BLaER1 (cell line): ENCODE measurements at regions not wholly inside any gene's neighbourhood (a gene's known extent, or its start where the extent isn't known, plus 50 kb on each side); places are given as distances from the start of the nearest gene placed in this dataset.

Experiments used
- H3K27ac ChIP-seq: shearing (Covaris generic); formaldehyde crosslinking; 2 replicates; pipeline ENCODE4 v1.8.1; 2022
- H3K27me3 ChIP-seq: shearing (Covaris generic); formaldehyde crosslinking; 2 replicates; pipeline ENCODE4 v1.8.1; 2022
- H3K36me3 ChIP-seq: shearing (Covaris generic); formaldehyde crosslinking; 2 replicates; pipeline ENCODE4 v1.8.1; 2022
- H3K4me1 ChIP-seq: shearing (Covaris generic); formaldehyde crosslinking; 2 replicates; pipeline ENCODE4 v1.8.1; 2022
- H3K4me2 ChIP-seq: shearing (Covaris generic); formaldehyde crosslinking; 2 replicates; pipeline ENCODE4 v1.8.1; 2022
- H3K4me3 ChIP-seq: shearing (Covaris generic); formaldehyde crosslinking; 2 replicates; pipeline ENCODE4 v1.8.1; 2022
- H3K9ac ChIP-seq: shearing (Covaris generic); formaldehyde crosslinking; 2 replicates; pipeline ENCODE4 v1.8.1; 2022
- H3K9me3 ChIP-seq: shearing (Covaris generic); formaldehyde crosslinking; 2 replicates; pipeline ENCODE4 v1.8.1; 2022
- H4K20me1 ChIP-seq: shearing (Covaris generic); formaldehyde crosslinking; 2 replicates; pipeline ENCODE4 v1.8.1; 2022
- Cebpa-rat ChIP-seq: shearing (Covaris generic); IDR thresholded peaks from 2 replicates; pipeline ENCODE4 v1.8.1; 2022

DNA sequence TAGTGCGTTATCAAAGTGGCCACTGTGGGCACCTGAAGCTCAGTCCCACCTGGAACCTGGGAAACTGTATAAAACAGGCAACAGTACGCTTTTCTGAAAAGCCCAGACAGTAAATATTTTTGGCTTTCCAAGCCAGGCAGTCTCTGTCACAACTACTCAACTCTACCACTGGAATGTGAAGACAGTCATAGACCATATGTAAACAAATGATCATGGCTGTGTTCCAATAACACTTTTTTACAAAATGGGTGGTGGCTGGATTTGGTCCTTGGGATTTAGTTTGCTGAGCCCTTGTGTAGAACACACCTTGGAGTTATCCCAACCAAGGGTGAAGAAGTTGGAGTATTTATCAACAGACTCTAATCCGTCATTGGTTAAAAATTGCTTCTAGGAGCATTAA is 259.9 kb downstream of the SKIDA1 start:
- Histone ChIP-seq H3K36me3 (no peaks in the 10 kb centered on the region), H3K27ac (no peak overlapping the region), H3K4me2 (no peak overlapping the region), H3K9ac (no peak overlapping the region), H3K4me1 (no peaks in the 10 kb centered on the region; the same call in 1 of the 2 replicates), H3K4me3 (no peak overlapping the region), H4K20me1 (no peaks in the 10 kb centered on the region), H3K27me3 (no peaks in the 10 kb centered on the region), H3K9me3 (no peaks in the 10 kb centered on the region)
- TF ChIP-seq Cebpa-rat = no peak

DNA sequence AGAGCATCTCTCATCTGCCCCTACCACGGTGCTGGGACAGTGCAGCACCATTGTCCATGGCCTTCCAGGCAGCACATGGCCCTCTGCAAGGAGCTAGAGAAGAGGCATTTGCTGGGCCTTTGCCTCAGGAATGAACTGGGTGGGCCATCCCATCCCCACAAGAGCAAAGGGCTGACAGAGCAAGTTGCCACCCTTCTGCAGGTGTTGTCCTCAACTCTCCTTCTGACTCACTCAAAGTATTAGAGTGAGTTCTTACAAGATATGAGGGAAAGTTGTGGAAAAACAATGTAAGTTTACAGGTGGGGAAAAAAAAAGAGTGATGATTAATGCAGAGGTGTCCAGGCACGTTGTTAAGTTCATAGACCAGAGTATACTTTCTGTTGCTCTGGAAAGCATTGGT is 261.2 kb downstream of the SKIDA1 start:
- no peak for TF ChIP-seq Cebpa-rat
- no peaks in the 10 kb centered on the region for H3K27me3 ChIP-seq
- H3K4me2 ChIP-seq = no peak overlapping the region
- H3K27ac ChIP-seq = no peak overlapping the region
- H3K9me3 ChIP-seq = no peaks in the 10 kb centered on the region
- no peak overlapping the region for H3K4me3 ChIP-seq
- no peak overlapping the region for H3K9ac ChIP-seq
- no peaks in the 10 kb centered on the region for H4K20me1 ChIP-seq
- H3K36me3 ChIP-seq = no peaks in the 10 kb centered on the region
- no peaks in the 10 kb centered on the region; the same call in 1 of the 2 replicates for H3K4me1 ChIP-seq

DNA sequence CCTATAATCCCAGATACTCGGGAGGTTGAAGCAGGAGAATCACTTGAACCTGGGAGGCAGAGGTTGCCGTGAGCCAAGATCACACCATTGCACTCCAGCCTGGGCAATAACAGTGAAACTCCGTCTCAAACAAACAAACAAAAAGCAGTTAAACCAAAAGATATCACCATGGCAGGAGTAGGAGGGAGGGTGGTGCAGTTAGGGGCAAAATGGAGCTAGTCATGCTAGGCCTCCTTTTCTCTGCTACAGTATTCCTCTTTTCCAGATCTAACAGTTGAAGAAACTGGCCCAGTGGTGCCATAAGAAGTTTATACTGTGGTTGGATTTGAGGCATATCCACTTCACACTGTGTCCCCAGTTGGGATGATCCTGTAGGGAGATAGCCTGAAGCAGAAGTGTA is 261.6 kb downstream of the SKIDA1 start:
- no peak for TF ChIP-seq Cebpa-rat

DNA sequence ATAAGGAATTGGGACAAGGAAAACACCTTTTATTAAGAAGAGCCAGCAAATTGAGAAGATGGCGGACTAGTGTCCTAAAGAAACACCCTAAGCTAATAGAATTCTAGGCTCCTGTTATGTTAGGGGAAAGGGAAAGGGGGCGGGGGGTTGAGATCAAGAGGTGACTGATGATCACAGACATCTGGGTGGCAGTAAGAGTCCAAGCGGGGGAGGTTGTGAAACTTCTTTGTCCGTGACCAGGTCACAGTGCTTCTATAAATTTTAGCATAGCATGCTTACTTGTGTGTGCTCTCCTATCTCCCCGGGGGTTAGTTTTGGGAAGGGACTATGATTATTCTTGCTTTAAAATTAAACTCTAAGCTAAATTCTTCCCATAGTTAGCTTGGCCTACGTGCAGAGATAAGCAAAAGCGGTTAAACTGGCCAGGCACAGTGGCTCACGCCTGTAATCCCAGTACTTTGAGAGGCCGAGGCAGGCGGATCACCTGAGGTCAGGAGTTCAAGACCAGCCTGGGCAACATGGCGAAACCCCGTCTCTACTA is 262.1 kb downstream of the SKIDA1 start:
- Histone ChIP-seq H3K9ac (no peak overlapping the region), H3K4me1 (no peaks in the 10 kb centered on the region; the same call in 1 of the 2 replicates), H3K36me3 (no peaks in the 10 kb centered on the region)

More for the DNA sequence above, 261.6 kb downstream of the SKIDA1 start:
- Histone ChIP-seq H3K27me3 (no peaks in the 10 kb centered on the region), H4K20me1 (no peaks in the 10 kb centered on the region), H3K27ac (no peak overlapping the region), H3K4me1 (no peaks in the 10 kb centered on the region; the same call in 1 of the 2 replicates), H3K36me3 (no peaks in the 10 kb centered on the region), H3K4me2 (no peak overlapping the region), H3K9ac (no peak overlapping the region), H3K4me3 (no peak overlapping the region), H3K9me3 (no peaks in the 10 kb centered on the region)

GRCh38 chr10:21261842-21262294 is 263.6 kb downstream of the SKIDA1 start:
- Histone ChIP-seq H3K27ac (no peak overlapping the region), H3K4me3 (no peak overlapping the region), H3K4me2 (no peak overlapping the region), H3K4me1 (no peaks in the 10 kb centered on the region; the same call in 1 of the 2 replicates), H4K20me1 (no peaks in the 10 kb centered on the region), H3K9ac (no peak overlapping the region), H3K27me3 (no peaks in the 10 kb centered on the region), H3K36me3 (no peaks in the 10 kb centered on the region), H3K9me3 (no peaks in the 10 kb centered on the region)
- no peak for TF ChIP-seq Cebpa-rat

More for the DNA sequence above, 262.1 kb downstream of the SKIDA1 start:
- H3K9me3 ChIP-seq = no peaks in the 10 kb centered on the region
- no peak overlapping the region for H3K27ac ChIP-seq
- no peak overlapping the region for H3K4me2 ChIP-seq
- no peaks in the 10 kb centered on the region for H3K27me3 ChIP-seq
- TF ChIP-seq Cebpa-rat = no peak
- H4K20me1 ChIP-seq = no peaks in the 10 kb centered on the region
- H3K4me3 ChIP-seq = no peak overlapping the region

DNA sequence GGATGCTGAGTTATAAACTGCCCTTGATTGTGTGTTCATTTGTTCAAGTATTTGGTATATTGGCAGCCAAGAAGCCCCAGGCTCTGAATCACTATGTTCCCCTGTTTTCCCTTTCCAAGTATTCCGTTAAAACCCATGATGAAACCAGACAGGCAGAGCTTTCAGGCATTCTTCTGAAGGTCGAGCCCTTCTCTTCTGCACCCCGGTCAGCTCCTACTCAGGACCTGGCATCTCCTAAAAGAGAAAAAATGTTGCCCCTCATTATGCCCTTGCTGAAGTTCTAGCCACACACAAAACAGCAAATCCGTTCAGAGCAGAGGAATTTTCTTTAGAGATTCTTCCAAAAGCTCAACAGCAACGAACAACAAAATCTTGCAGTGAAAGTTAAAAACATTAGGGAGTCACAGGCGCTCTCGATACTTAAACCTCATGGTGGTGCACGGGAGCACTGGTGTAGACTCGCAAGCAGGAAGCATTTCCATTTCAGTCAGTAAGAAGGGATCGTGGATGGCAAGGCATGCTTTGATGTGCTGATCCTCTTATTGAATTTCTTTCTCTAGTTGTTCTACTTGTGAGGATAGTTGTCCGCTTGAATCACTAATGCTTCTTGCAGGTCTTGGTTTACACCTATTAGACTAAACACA is 264.9 kb downstream of the SKIDA1 start:
- no peak overlapping the region for H3K9ac ChIP-seq
- H3K4me1 ChIP-seq = no peaks in the 10 kb centered on the region; the same call in 1 of the 2 replicates
- H3K36me3 ChIP-seq = no peaks in the 10 kb centered on the region
- no peaks in the 10 kb centered on the region for H3K27me3 ChIP-seq
- TF ChIP-seq Cebpa-rat = no peak
- no peaks in the 10 kb centered on the region for H3K9me3 ChIP-seq
- no peak overlapping the region for H3K4me2 ChIP-seq
- no peaks in the 10 kb centered on the region for H4K20me1 ChIP-seq
- no peak overlapping the region for H3K4me3 ChIP-seq
- H3K27ac ChIP-seq = no peak overlapping the region

DNA sequence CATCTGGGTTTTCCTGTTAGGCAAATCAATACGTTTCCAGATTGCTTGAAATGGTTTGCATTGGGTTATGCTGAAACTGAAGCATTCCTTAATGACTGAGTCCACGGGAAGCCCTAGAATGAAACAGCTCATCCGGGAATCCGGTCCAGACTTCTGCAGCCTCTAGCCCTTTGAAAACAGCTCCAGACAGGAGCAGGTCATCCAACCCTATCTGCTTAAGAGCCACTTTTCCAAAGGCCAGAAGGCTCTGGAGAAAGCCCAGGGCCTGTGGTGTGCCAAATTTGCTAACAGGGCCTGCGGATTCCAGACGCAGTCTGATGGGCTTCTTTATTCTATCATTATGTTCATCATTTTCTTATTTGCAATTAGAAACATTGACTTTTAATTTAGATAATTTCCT is 265.4 kb downstream of the SKIDA1 start:
- no peaks in the 10 kb centered on the region for H3K4me1 ChIP-seq
- H3K9ac ChIP-seq = no peak overlapping the region
- no peak overlapping the region for H3K4me2 ChIP-seq
- TF ChIP-seq Cebpa-rat = no peak
- H3K27me3 ChIP-seq = no peaks in the 10 kb centered on the region
- no peaks in the 10 kb centered on the region for H4K20me1 ChIP-seq
- no peaks in the 10 kb centered on the region for H3K9me3 ChIP-seq
- no peaks in the 10 kb centered on the region for H3K36me3 ChIP-seq
- no peak overlapping the region for H3K4me3 ChIP-seq
- H3K27ac ChIP-seq = no peak overlapping the region

DNA sequence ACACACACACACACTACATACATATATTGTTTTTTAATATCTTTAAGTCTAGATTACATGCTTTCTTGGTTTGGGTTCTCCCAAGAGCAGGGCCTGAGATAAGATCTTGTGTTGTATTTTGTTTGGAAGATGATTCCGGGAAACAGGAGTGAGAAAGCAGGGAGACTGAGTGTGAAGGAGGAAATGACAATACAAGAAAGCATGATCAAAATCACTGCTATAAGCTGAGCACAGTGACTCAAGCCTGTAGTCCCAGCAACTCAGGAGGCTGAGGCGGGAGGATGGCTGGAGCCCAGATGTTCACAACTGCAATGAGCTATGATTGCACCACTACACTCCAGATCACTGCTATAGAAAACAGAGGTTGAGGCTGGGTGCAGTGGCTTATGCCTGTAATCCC is 267.6 kb downstream of the SKIDA1 start:
- no peaks in the 10 kb centered on the region for H3K9me3 ChIP-seq
- TF ChIP-seq Cebpa-rat = no peak
- H3K4me2 ChIP-seq = no peak overlapping the region
- no peak overlapping the region for H3K4me3 ChIP-seq
- H3K4me1 ChIP-seq = no peaks in the 10 kb centered on the region
- H3K36me3 ChIP-seq = no peaks in the 10 kb centered on the region
- H4K20me1 ChIP-seq = no peaks in the 10 kb centered on the region
- H3K9ac ChIP-seq = no peak overlapping the region
- H3K27ac ChIP-seq = no peak overlapping the region
- no peaks in the 10 kb centered on the region for H3K27me3 ChIP-seq

GRCh38 chr10:21257191-21257590 is 268.3 kb downstream of the SKIDA1 start:
- Histone ChIP-seq H3K27me3 (no peaks in the 10 kb centered on the region), H3K9ac (no peak overlapping the region), H3K27ac (no peak overlapping the region), H3K36me3 (no peaks in the 10 kb centered on the region), H3K4me2 (no peak overlapping the region), H3K4me3 (no peak overlapping the region), H3K9me3 (no peaks in the 10 kb centered on the region), H3K4me1 (no peaks in the 10 kb centered on the region), H4K20me1 (no peaks in the 10 kb centered on the region)
- no peak for TF ChIP-seq Cebpa-rat

DNA sequence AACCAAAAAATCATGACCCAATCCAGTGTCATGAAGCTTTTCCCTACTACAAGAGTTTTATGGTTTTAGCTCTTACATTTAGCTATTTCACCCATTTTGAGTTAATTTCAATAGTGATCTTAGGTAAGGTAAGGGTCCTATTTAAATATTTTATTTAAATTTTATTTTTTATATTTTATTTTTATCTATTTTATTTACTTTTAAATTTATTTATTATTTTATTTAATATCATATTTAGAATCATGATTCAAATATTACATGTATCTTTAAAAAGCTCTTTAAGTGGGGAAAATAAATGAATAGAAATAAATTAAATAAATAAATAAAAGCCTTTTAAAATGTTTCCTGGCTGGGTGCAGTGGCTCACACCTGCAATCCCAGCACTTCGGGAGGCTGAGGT is 276.0 kb downstream of the SKIDA1 start:
- Histone ChIP-seq H3K27ac (no peak overlapping the region), H4K20me1 (no peaks in the 10 kb centered on the region), H3K4me1 (no peaks in the 10 kb centered on the region), H3K4me3 (no peak overlapping the region), H3K36me3 (no peaks in the 10 kb centered on the region), H3K9ac (no peak overlapping the region), H3K9me3 (no peaks in the 10 kb centered on the region), H3K4me2 (no peak overlapping the region), H3K27me3 (no peaks in the 10 kb centered on the region)
- no peak for TF ChIP-seq Cebpa-rat

DNA sequence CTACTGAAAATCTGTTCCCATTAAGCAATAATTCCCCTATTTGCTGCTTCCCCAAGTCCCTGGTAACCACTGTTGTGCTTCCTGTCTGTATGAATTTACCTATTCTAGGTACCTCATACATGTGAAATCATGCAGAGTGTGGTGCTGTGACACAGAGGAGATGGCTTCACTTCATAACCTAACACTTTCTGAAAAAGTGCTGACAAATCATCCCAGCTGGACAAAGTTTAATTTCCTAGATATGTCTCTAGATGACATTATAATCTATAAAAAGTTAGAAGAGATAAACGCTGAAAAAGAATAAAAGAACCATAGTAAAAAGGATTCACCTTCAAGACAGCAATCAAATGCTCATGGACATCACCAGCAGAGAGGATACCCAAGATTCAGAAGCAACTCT is 277.9 kb downstream of the SKIDA1 start:
- H3K4me1 ChIP-seq = no peaks in the 10 kb centered on the region
- no peak overlapping the region for H3K4me3 ChIP-seq
- H3K9ac ChIP-seq = no peak overlapping the region
- H3K27me3 ChIP-seq = no peaks in the 10 kb centered on the region
- H3K27ac ChIP-seq = no peak overlapping the region
- H3K4me2 ChIP-seq = no peak overlapping the region
- no peak for TF ChIP-seq Cebpa-rat
- H3K9me3 ChIP-seq = no peaks in the 10 kb centered on the region
- no peaks in the 10 kb centered on the region for H3K36me3 ChIP-seq
- H4K20me1 ChIP-seq = no peaks in the 10 kb centered on the region
